ENCODE measurements at regions not wholly inside any gene's neighbourhood (a gene's known extent, or its start where the extent isn't known, plus 50 kb on each side); places are given as distances from the start of the nearest gene placed in this dataset.

DNA sequence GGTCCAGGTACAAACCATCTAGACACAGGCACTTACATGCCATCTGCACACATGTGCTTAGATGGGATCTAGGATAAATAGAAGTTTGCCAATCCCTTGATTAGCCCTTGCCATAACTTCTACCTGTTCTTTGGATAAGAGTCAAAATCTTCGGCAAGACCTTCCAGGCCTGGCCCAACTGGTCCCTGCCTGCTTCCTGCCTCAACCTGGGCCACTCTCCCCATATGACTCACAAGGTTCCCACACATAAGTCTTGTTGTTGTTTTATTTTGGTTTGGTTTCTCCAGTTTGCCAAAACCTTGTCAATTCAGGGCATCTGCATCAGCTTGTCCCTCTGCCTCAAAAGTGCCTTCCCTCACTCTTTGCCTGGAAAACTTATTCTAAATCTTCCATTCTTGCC, 95.3 kb upstream of the XYLT1 start:
- TF ChIP-seq, protein P1, sequence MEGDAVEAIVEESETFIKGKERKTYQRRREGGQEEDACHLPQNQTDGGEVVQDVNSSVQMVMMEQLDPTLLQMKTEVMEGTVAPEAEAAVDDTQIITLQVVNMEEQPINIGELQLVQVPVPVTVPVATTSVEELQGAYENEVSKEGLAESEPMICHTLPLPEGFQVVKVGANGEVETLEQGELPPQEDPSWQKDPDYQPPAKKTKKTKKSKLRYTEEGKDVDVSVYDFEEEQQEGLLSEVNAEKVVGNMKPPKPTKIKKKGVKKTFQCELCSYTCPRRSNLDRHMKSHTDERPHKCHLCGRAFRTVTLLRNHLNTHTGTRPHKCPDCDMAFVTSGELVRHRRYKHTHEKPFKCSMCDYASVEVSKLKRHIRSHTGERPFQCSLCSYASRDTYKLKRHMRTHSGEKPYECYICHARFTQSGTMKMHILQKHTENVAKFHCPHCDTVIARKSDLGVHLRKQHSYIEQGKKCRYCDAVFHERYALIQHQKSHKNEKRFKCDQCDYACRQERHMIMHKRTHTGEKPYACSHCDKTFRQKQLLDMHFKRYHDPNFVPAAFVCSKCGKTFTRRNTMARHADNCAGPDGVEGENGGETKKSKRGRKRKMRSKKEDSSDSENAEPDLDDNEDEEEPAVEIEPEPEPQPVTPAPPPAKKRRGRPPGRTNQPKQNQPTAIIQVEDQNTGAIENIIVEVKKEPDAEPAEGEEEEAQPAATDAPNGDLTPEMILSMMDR (IDR thresholded peaks at IDR 0.05; ENCODE audit: low read depth, low read length) = no peak

DNA sequence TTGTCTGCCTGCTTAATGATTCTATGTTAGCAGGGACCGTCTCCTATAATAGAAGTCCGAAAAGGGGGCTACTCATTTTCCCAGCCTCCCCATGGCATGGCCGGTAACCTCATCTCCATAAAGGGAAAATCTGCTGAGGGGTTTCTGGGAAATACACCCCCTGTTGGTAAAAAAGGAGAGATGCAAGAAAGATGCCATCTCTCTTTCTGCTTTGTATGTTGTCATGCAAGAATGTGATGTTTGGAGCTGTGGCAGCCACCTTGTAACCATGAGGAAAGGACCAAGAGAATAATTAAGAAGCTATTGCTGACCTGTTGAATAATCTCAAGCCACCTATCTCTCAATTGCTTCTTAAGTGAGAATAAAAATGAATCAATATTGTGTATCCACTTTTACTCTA, 94.8 kb upstream of the XYLT1 start:
- no peaks in the 10 kb centered on the region for H3K27me3 ChIP-seq

More for the DNA sequence above, 95.3 kb upstream of the XYLT1 start:
- Histone ChIP-seq H3K4me1 (no peaks in the 10 kb centered on the region), H3K4me3 (ENCODE audit: low read depth, low read length) (no peak overlapping the region), H3K27me3 (no peaks in the 10 kb centered on the region), H3K9me3 (no peaks in the 10 kb centered on the region), H3K36me3 (no peaks in the 10 kb centered on the region)
- DNase-seq = no peak

DNA sequence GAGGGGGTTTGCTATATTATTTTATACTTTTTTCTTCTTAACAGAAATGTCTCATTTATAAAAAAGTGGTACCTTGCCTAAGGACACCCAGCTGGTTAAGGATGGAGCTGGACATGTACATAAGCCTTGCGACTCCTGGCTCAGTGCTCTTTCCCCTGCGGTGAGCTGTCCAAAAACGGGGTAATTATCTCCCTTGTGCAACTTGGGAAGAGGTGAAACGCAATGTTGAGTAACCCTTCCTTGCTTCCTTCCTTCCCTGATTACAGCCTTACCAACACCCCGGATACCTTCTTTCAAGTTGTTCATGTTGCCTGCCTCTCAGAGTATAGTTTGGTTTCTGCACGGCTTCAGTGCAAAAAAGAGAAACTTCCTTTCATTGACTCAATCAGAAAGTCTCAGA, 94.1 kb upstream of the XYLT1 start:
- TF ChIP-seq, protein P1 (IDR thresholded peaks at IDR 0.05; ENCODE audit: low read depth, low read length) = no peak
- H3K4me1 ChIP-seq = no peaks in the 10 kb centered on the region
- no peaks in the 10 kb centered on the region for H3K27me3 ChIP-seq
- H3K4me3 ChIP-seq (ENCODE audit: low read depth, low read length) = no peak overlapping the region
- DNase-seq = no peak
- no peaks in the 10 kb centered on the region for H3K36me3 ChIP-seq
- no peaks in the 10 kb centered on the region for H3K9me3 ChIP-seq

More for the DNA sequence above, 94.8 kb upstream of the XYLT1 start:
- TF ChIP-seq, protein P1 (IDR thresholded peaks at IDR 0.05; ENCODE audit: low read depth, low read length) = no peak
- DNase-seq = no peak
- no peak overlapping the region for H3K4me3 ChIP-seq (ENCODE audit: low read depth, low read length)
- H3K36me3 ChIP-seq = no peaks in the 10 kb centered on the region
- H3K9me3 ChIP-seq = no peaks in the 10 kb centered on the region
- H3K4me1 ChIP-seq = no peaks in the 10 kb centered on the region

GRCh38 chr16:17563323-17564091, 92.7 kb upstream of the XYLT1 start:
- no peak for DNase-seq
- H3K9me3 ChIP-seq = no peaks in the 10 kb centered on the region
- H3K27me3 ChIP-seq = no peaks in the 10 kb centered on the region
- H3K36me3 ChIP-seq = no peaks in the 10 kb centered on the region
- H3K4me1 ChIP-seq = no peaks in the 10 kb centered on the region
- TF ChIP-seq, protein P1 (IDR thresholded peaks at IDR 0.05; ENCODE audit: low read depth, low read length) = no peak
- no peak overlapping the region for H3K4me3 ChIP-seq (ENCODE audit: low read depth, low read length)

DNA sequence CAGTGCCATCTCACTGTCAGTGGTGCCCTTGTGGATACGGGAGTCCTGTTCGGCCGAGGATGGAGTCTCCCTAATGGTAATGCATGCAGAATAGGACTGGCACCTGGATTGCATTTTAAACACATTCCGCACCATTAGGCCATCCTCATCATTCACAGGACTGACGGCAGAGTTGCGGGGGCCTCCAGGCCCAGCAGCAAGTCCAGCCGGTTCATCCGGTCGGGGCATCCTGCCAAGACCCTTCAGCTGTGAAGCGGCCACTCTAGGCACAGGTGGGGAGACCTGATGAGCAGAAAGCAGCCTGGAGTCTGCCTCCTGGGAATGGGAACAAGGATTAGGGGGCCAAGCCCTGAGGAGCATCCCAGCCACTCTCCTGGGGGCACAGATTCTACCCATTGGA, 90.3 kb upstream of the XYLT1 start:
- DNase-seq = no peak
- H3K36me3 ChIP-seq = no peaks in the 10 kb centered on the region
- TF ChIP-seq, protein P1 (IDR thresholded peaks at IDR 0.05; ENCODE audit: low read depth, low read length) = no peak

GRCh38 chr16:17560548-17560947, 89.8 kb upstream of the XYLT1 start:
- Histone ChIP-seq H3K4me1 (no peaks in the 10 kb centered on the region), H3K36me3 (no peaks in the 10 kb centered on the region), H3K27me3 (no peaks in the 10 kb centered on the region), H3K4me3 (ENCODE audit: low read depth, low read length) (no peak overlapping the region), H3K9me3 (no peaks in the 10 kb centered on the region)
- no peak for DNase-seq
- TF ChIP-seq, protein P1 (IDR thresholded peaks at IDR 0.05; ENCODE audit: low read depth, low read length) = no peak

More for the DNA sequence above, 90.3 kb upstream of the XYLT1 start:
- Histone ChIP-seq H3K9me3 (no peaks in the 10 kb centered on the region), H3K27me3 (no peaks in the 10 kb centered on the region), H3K4me3 (ENCODE audit: low read depth, low read length) (no peak overlapping the region), H3K4me1 (no peaks in the 10 kb centered on the region)
